BLaER1 treated with 17β-estradiol and CSF1 and Interleukin-3, amounts not matched to agents 10 nM and 100 nM (cell line): ENCODE measurements at regions not wholly inside any gene's neighbourhood (a gene's known extent, or its start where the extent isn't known, plus 50 kb on each side); places are given as distances from the start of the nearest gene placed in this dataset.

Experiments used
- H3K27ac ChIP-seq, 11 experiments: shearing (Covaris generic); formaldehyde crosslinking; 2 replicates each; pipeline ENCODE4 v1.8.1; 2022
- H3K27me3 ChIP-seq, 11 experiments: shearing (Covaris generic); formaldehyde crosslinking; 2 replicates each; pipeline ENCODE4 v1.8.1; 2022
- H3K36me3 ChIP-seq, 11 experiments: shearing (Covaris generic); formaldehyde crosslinking; 2 replicates each; pipeline ENCODE4 v1.8.1; 2022
- H3K4me1 ChIP-seq, 10 experiments: shearing (Covaris generic); formaldehyde crosslinking; 2 replicates each; pipeline ENCODE4 v1.8.1; 2022
- H3K4me2 ChIP-seq, 11 experiments: shearing (Covaris generic); formaldehyde crosslinking; 2 replicates each; pipeline ENCODE4 v1.8.1; 2022
- H3K4me3 ChIP-seq, 10 experiments: shearing (Covaris generic); formaldehyde crosslinking; 2 replicates each; pipeline ENCODE4 v1.8.1; 2022
- H3K9ac ChIP-seq, 11 experiments: shearing (Covaris generic); formaldehyde crosslinking; 2 replicates each; pipeline ENCODE4 v1.8.1; 2022
- H3K9me3 ChIP-seq, 11 experiments: shearing (Covaris generic); formaldehyde crosslinking; replicated peaks in 1 of 11; 2 replicates each; pipeline ENCODE4 v1.8.1; 2022
- H4K20me1 ChIP-seq, 11 experiments: shearing (Covaris generic); formaldehyde crosslinking; 2 replicates each; pipeline ENCODE4 v1.8.1; 2022
- Cebpa-rat ChIP-seq, 11 experiments: shearing (Covaris generic); IDR thresholded peaks; 2 replicates each; pipeline ENCODE4 v1.8.1; 2022

GRCh38 chr13:81409284-81409683 is 1068.4 kb upstream of the SPRY2 start:
- Histone ChIP-seq H3K27ac (no peak overlapping the region), H4K20me1 (no peaks in the 10 kb centered on the region), H3K27me3 (no peaks in the 10 kb centered on the region), H3K4me3 (no peak overlapping the region), H3K4me1 (no peaks in the 10 kb centered on the region), H3K36me3 (no peaks in the 10 kb centered on the region), H3K4me2 (no peak overlapping the region), H3K9me3 (no peaks in the 10 kb centered on the region), H3K9ac (no peak overlapping the region)
- TF ChIP-seq Cebpa-rat (IDR thresholded peaks at IDR 0.05): no peak

- Histone ChIP-seq H3K27me3 (no peaks in the 10 kb centered on the region), H3K4me2 (no peak overlapping the region), H3K9me3 (no peaks in the 10 kb centered on the region), H4K20me1 (no peaks in the 10 kb centered on the region), H3K4me3 (no peak overlapping the region), H3K36me3 (no peaks in the 10 kb centered on the region), H3K9ac (no peak overlapping the region), H3K27ac (no peak overlapping the region), H3K4me1 (no peaks in the 10 kb centered on the region)
- TF ChIP-seq Cebpa-rat (IDR thresholded peaks at IDR 0.05): no peak
Measured at GRCh38 chr13:81408647-81409046, 1067.7 kb upstream of the SPRY2 start.

GRCh38 chr13:81406639-81407292 is 1065.8 kb upstream of the SPRY2 start:
- H3K4me1 ChIP-seq: no peaks in the 10 kb centered on the region
- no peaks in the 10 kb centered on the region for H3K36me3 ChIP-seq
- H4K20me1 ChIP-seq: no peaks in the 10 kb centered on the region
- H3K4me2 ChIP-seq: no peak overlapping the region
- TF ChIP-seq Cebpa-rat (IDR thresholded peaks at IDR 0.05): no peak
- H3K27me3 ChIP-seq: no peaks in the 10 kb centered on the region
- H3K9me3 ChIP-seq: no peaks in the 10 kb centered on the region
- H3K27ac ChIP-seq: no peak overlapping the region
- H3K9ac ChIP-seq: no peak overlapping the region
- no peak overlapping the region for H3K4me3 ChIP-seq

- Histone ChIP-seq H3K27me3 (no peaks in the 10 kb centered on the region), H4K20me1 (no peaks in the 10 kb centered on the region), H3K36me3 (no peaks in the 10 kb centered on the region), H3K27ac (no peak overlapping the region), H3K4me2 (no peak overlapping the region), H3K4me3 (no peak overlapping the region), H3K9me3 (no peaks in the 10 kb centered on the region), H3K9ac (no peak overlapping the region), H3K4me1 (no peaks in the 10 kb centered on the region)
- TF ChIP-seq Cebpa-rat (IDR thresholded peaks at IDR 0.05): no peak
Measured at GRCh38 chr13:81406022-81406421, 1065.1 kb upstream of the SPRY2 start.

GRCh38 chr13:81396192-81396591 is 1055.3 kb upstream of the SPRY2 start:
- no peaks in the 10 kb centered on the region for H3K27me3 ChIP-seq
- no peak overlapping the region for H3K4me2 ChIP-seq
- no peaks in the 10 kb centered on the region for H4K20me1 ChIP-seq
- no peak overlapping the region for H3K4me3 ChIP-seq
- H3K9me3 ChIP-seq: no peaks in the 10 kb centered on the region; a peak in 1 of 22 replicates
- TF ChIP-seq Cebpa-rat (IDR thresholded peaks at IDR 0.05): no peak
- H3K9ac ChIP-seq: no peak overlapping the region
- no peak overlapping the region for H3K27ac ChIP-seq
- no peaks in the 10 kb centered on the region for H3K36me3 ChIP-seq
- no peaks in the 10 kb centered on the region for H3K4me1 ChIP-seq

- H3K4me1 ChIP-seq: no peaks in the 10 kb centered on the region
- no peaks in the 10 kb centered on the region; a peak in 1 of 22 replicates for H3K9me3 ChIP-seq
- no peak overlapping the region for H3K9ac ChIP-seq
- no peaks in the 10 kb centered on the region for H3K36me3 ChIP-seq
- no peak for TF ChIP-seq Cebpa-rat (IDR thresholded peaks at IDR 0.05)
- H4K20me1 ChIP-seq: no peaks in the 10 kb centered on the region
- H3K27ac ChIP-seq: no peak overlapping the region
- no peak overlapping the region for H3K4me3 ChIP-seq
- no peaks in the 10 kb centered on the region for H3K27me3 ChIP-seq
- no peak overlapping the region for H3K4me2 ChIP-seq
Measured at GRCh38 chr13:81395368-81395767, 1054.4 kb upstream of the SPRY2 start.

GRCh38 chr13:81394640-81395039 is 1053.7 kb upstream of the SPRY2 start:
- Histone ChIP-seq H3K36me3 (no peaks in the 10 kb centered on the region), H3K9me3 (no peaks in the 10 kb centered on the region; a peak in 1 of 22 replicates), H3K4me2 (no peak overlapping the region), H3K4me3 (no peak overlapping the region), H3K27ac (no peak overlapping the region), H3K4me1 (no peaks in the 10 kb centered on the region), H4K20me1 (no peaks in the 10 kb centered on the region), H3K9ac (no peak overlapping the region), H3K27me3 (no peaks in the 10 kb centered on the region)
- TF ChIP-seq Cebpa-rat (IDR thresholded peaks at IDR 0.05): no peak

- Histone ChIP-seq H3K4me1 (no peaks in the 10 kb centered on the region), H3K36me3 (no peaks in the 10 kb centered on the region), H3K9ac (no peak overlapping the region), H4K20me1 (no peaks in the 10 kb centered on the region), H3K4me3 (no peak overlapping the region), H3K9me3 (no peaks in the 10 kb centered on the region; a peak in 1 of 22 replicates), H3K4me2 (no peak overlapping the region), H3K27me3 (no peaks in the 10 kb centered on the region), H3K27ac (no peak overlapping the region)
- TF ChIP-seq Cebpa-rat (IDR thresholded peaks at IDR 0.05): no peak
Measured at GRCh38 chr13:81393721-81394120, 1052.8 kb upstream of the SPRY2 start.

- Histone ChIP-seq H3K4me2 (no peak overlapping the region), H4K20me1 (no peaks in the 10 kb centered on the region), H3K27me3 (no peaks in the 10 kb centered on the region), H3K27ac (no peak overlapping the region), H3K9ac (no peak overlapping the region), H3K36me3 (no peaks in the 10 kb centered on the region), H3K9me3 (no peaks in the 10 kb centered on the region; a peak in 1 of 22 replicates), H3K4me1 (no peaks in the 10 kb centered on the region), H3K4me3 (no peak overlapping the region)
- no peak for TF ChIP-seq Cebpa-rat (IDR thresholded peaks at IDR 0.05)
Measured at GRCh38 chr13:81393110-81393509, 1052.2 kb upstream of the SPRY2 start.

- Histone ChIP-seq H4K20me1 (no peaks in the 10 kb centered on the region), H3K4me3 (no peak overlapping the region), H3K36me3 (no peaks in the 10 kb centered on the region), H3K27ac (no peak overlapping the region), H3K4me1 (no peaks in the 10 kb centered on the region), H3K27me3 (no peaks in the 10 kb centered on the region), H3K9me3 (no peaks in the 10 kb centered on the region; a peak in 1 of 22 replicates), H3K4me2 (no peak overlapping the region), H3K9ac (no peak overlapping the region)
- no peak for TF ChIP-seq Cebpa-rat (IDR thresholded peaks at IDR 0.05)
Measured at GRCh38 chr13:81388400-81388799, 1047.5 kb upstream of the SPRY2 start.
